PC-3 (cell line): ENCODE measurements at regions not wholly inside any gene's neighbourhood (a gene's known extent, or its start where the extent isn't known, plus 50 kb on each side); places are given as distances from the start of the nearest gene placed in this dataset.
A peak's percentile ranks its signal among the peaks of the same experiment; 100 is the strongest.

Experiments
- ATAC-seq: fragments of 200-7000 bp; cut with Tn5 transposase; 2 replicates; pipeline ENCODE4 v1.9.1; 2020; ENCODE audit warnings: mild to moderate bottlenecking, moderate library complexity
- BruUV-seq: library from RNA; stranded (reverse); fragments of 400-500 nt; replicated peaks from 2 replicates; lab custom pipeline; 2021; lab: Mats Ljungman, UMichigan
- CTCF ChIA-PET: fragments of 300-600 bp; sonication (Branson Sonifier 250); formaldehyde crosslinking; loops from one replicate; lab custom pipeline; 2022; ENCODE audit warnings: antibody characterized with exemption; lab: Charles Lee
- POLR2A ChIA-PET: fragments of 300-600 bp; sonication (Branson Sonifier 250); formaldehyde crosslinking; loops from one replicate; lab custom pipeline; 2022; ENCODE audit warnings: antibody characterized with exemption; ENCODE audit not compliant: unreplicated experiment; lab: Charles Lee
- DNase-seq: peaks from one replicate; pipeline ENCODE4 v3.0.0-alpha.2; 2015
- H2AFZ ChIP-seq: fragments of 300-600 bp; sonication (generic); 2 replicates; pipeline ENCODE4 v1.6.0; 2016; ENCODE audit warnings: antibody characterized with exemption, low read length
- H3F3A ChIP-seq: fragments of 300-600 bp; sonication (generic); one replicate; pipeline ENCODE4 v1.6.0; 2017; ENCODE audit warnings: antibody characterized with exemption, low read length, control low read depth, mild to moderate bottlenecking; ENCODE audit not compliant: unreplicated experiment
- H3K27ac ChIP-seq: fragments of 300-600 bp; sonication (generic); 2 replicates; pipeline ENCODE4 v1.5.1; 2016; ENCODE audit warnings: mild to moderate bottlenecking, low read length
- H3K27me3 ChIP-seq: fragments of 300-600 bp; sonication (generic); 2 replicates; pipeline ENCODE4 v1.6.1; 2016; ENCODE audit warnings: low read length, mixed read lengths
- H3K36me3 ChIP-seq: fragments of 300-600 bp; sonication (generic); 2 replicates; pipeline ENCODE4 v1.6.1; 2016; ENCODE audit warnings: low read depth, mixed run types, low read length, mixed read lengths
- H3K4me1 ChIP-seq: fragments of 300-600 bp; sonication (generic); 2 replicates; pipeline ENCODE4 v1.5.1; 2016; ENCODE audit warnings: low read length; ENCODE audit not compliant: insufficient read depth
- H3K4me2 ChIP-seq: fragments of 300-600 bp; sonication (generic); 2 replicates; pipeline ENCODE4 v1.6.0; 2016; ENCODE audit warnings: low read length
- H3K4me3 ChIP-seq: fragments of 300-600 bp; sonication (generic); 2 replicates; pipeline ENCODE4 v1.5.1; 2016; ENCODE audit warnings: mild to moderate bottlenecking, low read length, mixed read lengths
- H3K79me2 ChIP-seq: fragments of 300-600 bp; sonication (generic); 2 replicates; pipeline ENCODE4 v1.6.1; 2017; ENCODE audit warnings: low read length, mixed read lengths
- H3K9ac ChIP-seq: fragments of 300-600 bp; sonication (generic); 2 replicates; pipeline ENCODE4 v1.6.0; 2016; ENCODE audit warnings: mild to moderate bottlenecking, low read length
- H3K9me2 ChIP-seq: fragments of 300-600 bp; sonication (generic); replicated peaks from 2 replicates; pipeline ENCODE4 v1.6.1; 2016; ENCODE audit warnings: mixed run types, low read length, mixed read lengths
- H3K9me3 ChIP-seq: fragments of 300-600 bp; sonication (generic); 2 replicates; pipeline ENCODE4 v1.6.1; 2016; ENCODE audit warnings: low read length, mixed read lengths
- H4K20me1 ChIP-seq: fragments of 300-600 bp; sonication (generic); 2 replicates; pipeline ENCODE4 v1.6.1; 2016; ENCODE audit warnings: low read length, mixed read lengths
- EZH2 ChIP-seq: fragments of 300-600 bp; sonication (generic); IDR thresholded peaks from one replicate; pipeline ENCODE4 v1.6.1; 2017; ENCODE audit warnings: antibody characterized with exemption, mild to moderate bottlenecking, low read length; ENCODE audit not compliant: unreplicated experiment
- EZH2phosphoT487 ChIP-seq: fragments of 300-600 bp; sonication (generic); IDR thresholded peaks from 2 replicates; pipeline ENCODE4 v1.6.1; 2018; ENCODE audit warnings: mild to moderate bottlenecking, antibody characterized with exemption, low read length, borderline replicate concordance
- intact Hi-C: fragments of 100-400 bp; cut with micrococcal nuclease; formaldehyde crosslinking; loops from 2 replicates; pipeline ENCODE4 v1.9.0; 2023
- TF ChIP-seq, protein P1 (sequence below): fragments of 300-600 bp; sonication (generic); conservative IDR thresholded peaks from 2 replicates; pipeline ENCODE4 v1.5.1; 2017; ENCODE audit warnings: antibody characterized with exemption, low read depth, mild to moderate bottlenecking, low read length

DNA sequence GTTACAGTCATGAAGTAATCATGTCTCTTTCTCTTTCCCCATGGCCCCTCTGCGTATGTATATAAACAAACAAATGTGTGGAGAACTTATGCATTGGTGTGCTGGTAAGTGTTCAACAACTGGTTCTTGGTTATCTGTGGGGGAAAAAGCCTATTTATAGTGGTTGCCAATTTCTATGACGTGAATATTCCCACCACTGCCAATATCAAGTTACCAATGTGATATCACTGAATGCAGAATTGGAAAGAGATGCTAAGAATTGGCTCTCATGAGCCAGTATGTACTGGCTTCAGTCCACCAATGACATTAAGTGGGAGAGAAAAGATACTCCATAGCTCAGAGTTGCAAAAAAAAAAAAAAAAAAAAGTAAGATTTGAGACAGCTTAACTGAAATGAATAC is 399.7 kb downstream of the REEP3 start:
- no peak overlapping the region for H3K4me2 ChIP-seq
- intact Hi-C loops = no loop called here
- no peak for DNase-seq
- H3K9ac ChIP-seq = no peak overlapping the region
- no peak overlapping the region for H3K27ac ChIP-seq
- no peaks in the 10 kb centered on the region for H3K4me1 ChIP-seq
- no peaks in the 10 kb centered on the region for H4K20me1 ChIP-seq
- H3K79me2 ChIP-seq = no peaks in the 10 kb centered on the region
- H3F3A ChIP-seq = no peaks in the 10 kb centered on the region
- no peak for ATAC-seq
- H3K36me3 ChIP-seq = no peaks in the 10 kb centered on the region
- no peak overlapping the region for H2AFZ ChIP-seq
- ChIA-PET POLR2A (no interaction called here), CTCF (no interaction called here)
- TF ChIP-seq, protein P1, sequence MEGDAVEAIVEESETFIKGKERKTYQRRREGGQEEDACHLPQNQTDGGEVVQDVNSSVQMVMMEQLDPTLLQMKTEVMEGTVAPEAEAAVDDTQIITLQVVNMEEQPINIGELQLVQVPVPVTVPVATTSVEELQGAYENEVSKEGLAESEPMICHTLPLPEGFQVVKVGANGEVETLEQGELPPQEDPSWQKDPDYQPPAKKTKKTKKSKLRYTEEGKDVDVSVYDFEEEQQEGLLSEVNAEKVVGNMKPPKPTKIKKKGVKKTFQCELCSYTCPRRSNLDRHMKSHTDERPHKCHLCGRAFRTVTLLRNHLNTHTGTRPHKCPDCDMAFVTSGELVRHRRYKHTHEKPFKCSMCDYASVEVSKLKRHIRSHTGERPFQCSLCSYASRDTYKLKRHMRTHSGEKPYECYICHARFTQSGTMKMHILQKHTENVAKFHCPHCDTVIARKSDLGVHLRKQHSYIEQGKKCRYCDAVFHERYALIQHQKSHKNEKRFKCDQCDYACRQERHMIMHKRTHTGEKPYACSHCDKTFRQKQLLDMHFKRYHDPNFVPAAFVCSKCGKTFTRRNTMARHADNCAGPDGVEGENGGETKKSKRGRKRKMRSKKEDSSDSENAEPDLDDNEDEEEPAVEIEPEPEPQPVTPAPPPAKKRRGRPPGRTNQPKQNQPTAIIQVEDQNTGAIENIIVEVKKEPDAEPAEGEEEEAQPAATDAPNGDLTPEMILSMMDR = no peak
- no peak for TF ChIP-seq EZH2phosphoT487
- TF ChIP-seq EZH2 = no peak
- no peak overlapping the region for H3K4me3 ChIP-seq
- peaks cover 30% of the 10 kb centered on the region for H3K27me3 ChIP-seq
- no peaks in the 10 kb centered on the region for H3K9me2 ChIP-seq
- no peaks in the 10 kb centered on the region for H3K9me3 ChIP-seq
- no TSS peak for BruUV-seq

DNA sequence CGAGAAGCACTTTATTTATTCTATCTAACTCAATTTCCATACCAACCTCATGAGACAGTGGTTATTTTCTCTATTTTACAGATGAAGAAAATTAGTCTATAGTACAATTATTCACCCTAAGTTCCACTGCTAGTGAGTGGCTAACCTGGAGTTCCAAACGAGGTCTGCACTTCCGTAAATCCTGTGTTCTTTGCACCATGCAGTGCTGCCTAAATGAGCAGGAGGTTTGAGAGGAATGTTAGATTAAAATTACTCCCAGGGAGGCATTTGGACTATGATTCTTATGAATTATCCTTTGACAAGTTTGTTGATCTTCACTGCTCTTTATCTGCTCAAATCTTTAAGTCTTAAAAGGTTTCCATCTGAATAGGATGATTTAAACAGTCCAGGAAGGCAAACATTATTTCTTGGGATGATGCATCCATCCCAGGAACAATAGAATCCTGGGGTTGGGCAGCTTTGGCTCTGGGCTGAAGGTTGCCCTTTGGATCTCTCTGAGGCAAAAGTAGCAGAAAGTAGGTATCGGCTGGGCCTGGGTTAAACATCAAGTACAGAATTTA is 400.8 kb downstream of the REEP3 start:
- Histone ChIP-seq H3K27ac (no peak overlapping the region), H3K4me1 (no peaks in the 10 kb centered on the region), H3K9me2 (no peaks in the 10 kb centered on the region), H4K20me1 (no peaks in the 10 kb centered on the region), H2AFZ (no peak overlapping the region), H3K36me3 (no peaks in the 10 kb centered on the region), H3K27me3 (peaks cover 30% of the 10 kb centered on the region), H3K79me2 (no peaks in the 10 kb centered on the region), H3K9ac (no peak overlapping the region), H3F3A (no peaks in the 10 kb centered on the region), H3K4me3 (no peak overlapping the region), H3K4me2 (no peak overlapping the region), H3K9me3 (no peaks in the 10 kb centered on the region)
- TF ChIP-seq, protein P1 = no peak
- TF ChIP-seq EZH2 (no peak), EZH2phosphoT487 (no peak)
- intact Hi-C loops = loop anchor here (2.0 kb wide), 1 partner anchor 15 kb away; no protein-coding TSS in a partner anchor
- ChIA-PET CTCF (no interaction called here), POLR2A (no interaction called here)
- BruUV-seq = no TSS peak
- DNase-seq (no peak), ATAC-seq (peak; percentile 65)

DNA sequence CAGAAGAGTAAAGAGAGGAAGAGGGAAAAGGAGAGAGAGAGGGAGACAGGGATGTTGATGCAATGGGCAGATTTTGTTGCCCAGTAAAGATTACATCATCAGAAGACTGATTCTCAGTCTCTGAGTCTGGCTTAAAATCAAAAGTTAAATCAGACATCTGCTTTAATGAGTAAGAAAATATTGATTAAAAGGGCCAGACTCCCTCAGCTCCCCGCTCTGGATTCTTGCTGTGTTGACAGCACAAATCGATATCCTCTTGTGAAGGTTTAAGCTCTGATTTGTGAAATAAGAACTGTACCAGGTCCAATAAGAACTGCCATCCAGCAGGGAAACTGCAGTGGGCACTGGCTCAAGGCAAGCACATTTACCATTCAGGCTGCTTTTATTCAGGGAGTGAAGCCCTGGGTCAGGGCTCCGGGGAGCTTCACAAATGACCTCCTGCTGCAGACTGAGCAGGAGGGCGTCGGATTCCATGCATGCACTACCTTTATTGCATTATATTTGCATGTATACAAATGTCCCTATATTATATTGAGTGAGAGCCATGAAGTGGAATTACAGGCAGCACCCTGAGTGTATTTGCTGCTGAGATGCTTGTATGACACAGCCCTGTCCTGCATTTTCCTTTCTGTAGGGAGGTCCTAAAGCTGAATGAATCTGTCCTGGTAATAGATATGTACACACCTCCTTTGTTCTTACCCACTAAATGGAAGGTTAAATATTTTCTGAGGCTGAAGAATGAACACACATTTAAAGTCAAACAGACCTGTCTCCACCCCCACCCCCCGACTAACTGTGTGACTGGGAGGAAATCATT is 401.5 kb downstream of the REEP3 start:
- Histone ChIP-seq H3K36me3 (no peaks in the 10 kb centered on the region), H3K4me2 (no peak overlapping the region), H3K27ac (no peak overlapping the region), H3K4me3 (no peak overlapping the region), H2AFZ (no peak overlapping the region), H3K4me1 (no peaks in the 10 kb centered on the region), H3K9me2 (no peaks in the 10 kb centered on the region), H3K9ac (no peak overlapping the region), H3K27me3 (peaks cover 30% of the 10 kb centered on the region), H3K79me2 (no peaks in the 10 kb centered on the region), H4K20me1 (no peaks in the 10 kb centered on the region), H3K9me3 (no peaks in the 10 kb centered on the region), H3F3A (no peaks in the 10 kb centered on the region)
- TF ChIP-seq EZH2phosphoT487 = no peak
- TF ChIP-seq, protein P1 = no peak
- no peak for TF ChIP-seq EZH2
- POLR2A ChIA-PET = no interaction called here
- CTCF ChIA-PET = no interaction called here
- no TSS peak for BruUV-seq
- intact Hi-C loops = loop anchor here (2.0 kb wide), 1 partner anchor 16 kb away; no protein-coding TSS in a partner anchor
- DNase-seq (no peak), ATAC-seq (peak; percentile 31)
